ENCODE measurements at regions not wholly inside any gene's neighbourhood (a gene's known extent, or its start where the extent isn't known, plus 50 kb on each side); places are given as distances from the start of the nearest gene placed in this dataset.
A peak's percentile ranks its signal among the peaks of the same experiment; 100 is the strongest.

DNA sequence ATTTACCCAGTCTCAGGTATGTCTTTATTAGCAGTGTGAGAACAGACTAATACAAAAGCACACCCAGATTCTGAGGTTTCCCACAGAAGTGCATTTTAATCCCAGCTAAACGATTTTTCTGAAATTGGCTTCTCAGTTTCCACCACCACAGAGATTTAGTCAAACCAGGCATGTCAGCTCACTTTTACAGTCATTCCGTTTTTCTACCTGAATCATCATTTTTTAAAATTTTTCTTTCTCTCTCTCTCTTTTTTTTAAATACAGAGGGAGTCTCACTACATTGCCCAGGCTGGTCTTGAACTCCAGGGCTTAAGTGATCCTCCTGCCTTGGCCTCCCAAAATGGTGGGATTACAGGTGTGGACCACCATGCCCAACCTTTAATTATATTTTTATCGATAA is 389.1 kb downstream of the HAPSTR1 start:
- no peaks in the 10 kb centered on the region for H3K36me3 ChIP-seq
- intact Hi-C loops (cut with DNase I) = no loop called here
- H3K4me3 ChIP-seq (replicated peaks in 1 of 3) = no peak overlapping the region
- no peaks in the 10 kb centered on the region for H3K9me3 ChIP-seq
- no peaks in the 10 kb centered on the region for H3K27me3 ChIP-seq
- no peak for DNase-seq
- no peak overlapping the region for H3K27ac ChIP-seq
- WGBS, 2 donors = 84 to 92% methylated on average over 3 of the region's 3 CpGs
- TF ChIP-seq, protein P1, sequence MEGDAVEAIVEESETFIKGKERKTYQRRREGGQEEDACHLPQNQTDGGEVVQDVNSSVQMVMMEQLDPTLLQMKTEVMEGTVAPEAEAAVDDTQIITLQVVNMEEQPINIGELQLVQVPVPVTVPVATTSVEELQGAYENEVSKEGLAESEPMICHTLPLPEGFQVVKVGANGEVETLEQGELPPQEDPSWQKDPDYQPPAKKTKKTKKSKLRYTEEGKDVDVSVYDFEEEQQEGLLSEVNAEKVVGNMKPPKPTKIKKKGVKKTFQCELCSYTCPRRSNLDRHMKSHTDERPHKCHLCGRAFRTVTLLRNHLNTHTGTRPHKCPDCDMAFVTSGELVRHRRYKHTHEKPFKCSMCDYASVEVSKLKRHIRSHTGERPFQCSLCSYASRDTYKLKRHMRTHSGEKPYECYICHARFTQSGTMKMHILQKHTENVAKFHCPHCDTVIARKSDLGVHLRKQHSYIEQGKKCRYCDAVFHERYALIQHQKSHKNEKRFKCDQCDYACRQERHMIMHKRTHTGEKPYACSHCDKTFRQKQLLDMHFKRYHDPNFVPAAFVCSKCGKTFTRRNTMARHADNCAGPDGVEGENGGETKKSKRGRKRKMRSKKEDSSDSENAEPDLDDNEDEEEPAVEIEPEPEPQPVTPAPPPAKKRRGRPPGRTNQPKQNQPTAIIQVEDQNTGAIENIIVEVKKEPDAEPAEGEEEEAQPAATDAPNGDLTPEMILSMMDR (IDR thresholded peaks at IDR 0.05) = no peak
- no peak for TF ChIP-seq POLR2A (IDR thresholded peaks at IDR 0.05)
- peaks cover 6 to 8% of the 10 kb centered on the region in 2 donors for H3K4me1 ChIP-seq

DNA sequence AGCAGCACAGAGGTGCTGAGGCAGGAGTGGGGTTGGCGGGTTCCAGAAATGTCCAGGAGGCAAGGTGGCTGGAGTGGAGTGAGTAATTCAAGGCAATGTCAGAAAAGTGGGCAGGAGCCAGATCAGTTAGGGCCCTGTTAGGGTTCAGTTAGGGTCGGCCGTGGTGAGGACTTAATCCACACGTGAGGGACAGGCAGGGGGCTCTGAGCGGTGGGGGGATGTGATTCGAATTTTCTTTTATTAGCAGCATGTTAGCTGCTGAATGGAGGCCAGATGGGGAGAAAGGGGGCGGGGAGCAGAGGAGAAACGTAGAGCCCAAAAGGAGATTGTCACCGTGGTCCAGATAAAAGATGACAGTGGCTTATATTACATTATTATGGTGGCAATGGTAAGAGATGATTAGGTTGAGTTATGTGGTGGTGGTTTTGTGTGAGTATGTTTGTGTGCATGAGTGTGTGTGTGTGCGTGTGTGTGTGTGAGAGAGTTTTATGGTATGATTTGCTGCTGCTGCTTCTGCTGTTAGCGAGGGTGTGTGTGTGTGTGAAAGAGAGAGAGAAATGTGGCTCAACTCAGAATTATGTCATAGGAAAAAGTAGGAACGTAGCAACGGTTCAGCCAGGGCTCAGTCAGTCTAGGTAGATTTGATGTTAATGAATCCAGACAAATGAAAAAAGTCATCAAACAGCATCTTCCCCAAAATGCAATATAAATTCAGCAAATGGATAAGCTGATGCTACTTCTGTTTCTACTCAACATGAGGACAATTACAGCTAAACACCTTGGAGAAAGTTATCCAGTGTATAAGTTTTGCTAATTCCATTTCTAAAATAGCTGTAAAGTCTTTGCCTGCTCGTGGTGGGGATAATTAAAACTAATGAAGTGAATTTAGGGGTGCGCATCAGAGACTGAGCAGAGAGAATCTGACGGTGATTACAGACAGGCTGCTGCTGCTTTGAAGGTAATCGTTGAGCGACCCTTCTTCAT is 390.6 kb downstream of the HAPSTR1 start:
- intact Hi-C loops (cut with DNase I) = no loop called here
- no peaks in the 10 kb centered on the region for H3K9me3 ChIP-seq
- TF ChIP-seq, protein P1 (IDR thresholded peaks at IDR 0.05) = no peak
- no peak for TF ChIP-seq POLR2A (IDR thresholded peaks at IDR 0.05)
- H3K27me3 ChIP-seq = no peaks in the 10 kb centered on the region
- H3K4me1 ChIP-seq = peaks cover 6 to 8% of the 10 kb centered on the region in 2 donors
- DNase-seq = no peak
- no peak overlapping the region for H3K4me3 ChIP-seq (replicated peaks in 1 of 3)
- H3K36me3 ChIP-seq = no peaks in the 10 kb centered on the region
- 79 to 81% methylated on average over 18 of the region's 18 CpGs for WGBS, 2 donors
- no peak overlapping the region for H3K27ac ChIP-seq

DNA sequence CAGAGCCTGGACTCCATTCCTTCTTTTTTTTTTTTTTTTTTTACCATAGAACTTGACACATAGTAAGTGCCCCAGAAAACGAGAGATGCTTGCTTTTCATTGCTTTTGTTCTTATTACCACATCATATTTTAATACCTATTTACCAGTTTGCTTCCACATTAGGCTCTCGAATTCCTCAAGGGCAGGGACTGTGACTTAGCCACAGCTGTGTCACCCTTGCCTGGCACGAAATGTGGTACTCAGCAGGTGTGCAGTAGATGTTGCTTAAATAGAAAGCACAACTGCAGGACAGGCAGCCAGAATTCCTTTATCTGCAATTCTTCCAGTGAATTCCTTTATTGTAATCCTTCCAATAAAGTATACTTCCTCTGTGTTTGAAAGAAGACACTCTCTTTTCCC is 393.0 kb downstream of the HAPSTR1 start:
- TF ChIP-seq, protein P1 (IDR thresholded peaks at IDR 0.05) = no peak
- TF ChIP-seq POLR2A (IDR thresholded peaks at IDR 0.05) = no peak
- intact Hi-C loops (cut with DNase I) = no loop called here
- peak; percentile 64 to 82 for DNase-seq
- Histone ChIP-seq H3K9me3 (no peaks in the 10 kb centered on the region), H3K4me1 (peaks cover 6 to 13% of the 10 kb centered on the region in 2 donors), H3K27me3 (no peaks in the 10 kb centered on the region), H3K4me3 (replicated peaks in 1 of 3) (no peak overlapping the region), H3K27ac (peak overlapping the region; percentile 40 to 85 (median 46)), H3K36me3 (no peaks in the 10 kb centered on the region)
- WGBS, 2 donors = 36 to 38% methylated on average over 3 of the region's 3 CpGs

DNA sequence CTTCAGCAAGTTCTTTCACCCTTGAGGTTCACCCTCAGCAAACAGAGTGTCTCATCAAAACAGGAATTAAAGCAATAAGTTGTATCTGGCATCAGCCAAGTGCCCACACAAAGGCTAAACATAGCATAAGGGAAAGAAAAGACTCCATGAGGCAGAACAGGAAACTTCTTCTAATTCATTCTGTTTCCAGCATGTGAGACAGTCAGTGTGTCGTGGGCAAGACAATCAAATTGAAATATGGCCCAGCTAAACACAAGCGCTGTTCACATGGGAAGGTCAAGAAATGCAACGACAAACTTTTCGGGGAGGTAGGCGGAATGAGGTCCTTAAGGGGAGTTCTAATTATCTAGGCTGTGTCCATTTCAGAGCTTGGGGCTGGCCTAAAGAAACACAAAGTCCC is 393.4 kb downstream of the HAPSTR1 start:
- no peak for TF ChIP-seq POLR2A (IDR thresholded peaks at IDR 0.05)
- TF ChIP-seq, protein P1 (IDR thresholded peaks at IDR 0.05) = no peak
- intact Hi-C loops (cut with DNase I) = no loop called here
- H3K27ac ChIP-seq = peak overlapping the region; percentile 40 to 85 (median 46)
- H3K4me3 ChIP-seq (replicated peaks in 1 of 3) = no peak overlapping the region
- WGBS, 2 donors = 59 to 85% methylated on average over 5 of the region's 5 CpGs
- H3K4me1 ChIP-seq = peaks cover 6 to 16% of the 10 kb centered on the region in 2 donors
- H3K9me3 ChIP-seq = no peaks in the 10 kb centered on the region
- H3K36me3 ChIP-seq = no peaks in the 10 kb centered on the region
- H3K27me3 ChIP-seq = no peaks in the 10 kb centered on the region
- no peak for DNase-seq

DNA sequence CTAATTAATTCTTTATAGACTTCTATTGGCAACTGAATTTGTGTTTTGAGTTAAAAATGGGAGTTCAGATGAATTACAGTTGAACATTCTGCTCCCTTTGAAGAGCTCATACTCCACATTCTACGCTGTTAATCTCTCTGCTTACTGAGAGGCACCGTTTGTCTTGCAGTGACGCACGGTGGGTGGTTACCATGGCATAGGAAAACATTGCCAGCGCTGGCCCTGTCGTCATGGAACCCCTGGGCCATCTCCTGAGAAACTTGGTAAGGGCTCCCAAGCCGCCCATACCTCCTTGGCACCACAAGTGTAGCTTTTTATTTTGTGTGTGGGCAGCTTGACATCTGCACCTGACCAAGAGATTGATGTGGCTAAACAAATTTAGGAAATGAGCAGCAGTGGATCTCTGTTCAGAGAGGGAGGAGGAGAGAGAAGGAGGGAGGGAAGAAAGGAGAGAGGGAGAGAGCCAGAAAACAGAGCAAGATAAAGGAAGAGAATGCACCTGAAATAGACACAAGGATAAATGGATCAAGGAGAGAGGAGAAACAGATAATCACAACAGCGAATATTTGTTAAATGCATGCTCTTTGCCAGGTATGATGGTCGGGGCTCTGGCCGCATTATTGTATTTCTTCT is 398.5 kb downstream of the HAPSTR1 start:
- no peaks in the 10 kb centered on the region for H3K9me3 ChIP-seq
- H3K4me1 ChIP-seq = peaks cover 5 to 20% of the 10 kb centered on the region in 2 donors
- DNase-seq = peak; percentile 79 to 84
- 29 to 35% methylated on average over 10 of the region's 10 CpGs for WGBS, 2 donors
- H3K4me3 ChIP-seq (replicated peaks in 1 of 3) = no peak overlapping the region
- H3K27me3 ChIP-seq = no peaks in the 10 kb centered on the region
- peak overlapping the region; percentile 69 to 92 (median 78) for H3K27ac ChIP-seq
- TF ChIP-seq, protein P1 (IDR thresholded peaks at IDR 0.05) = no peak
- TF ChIP-seq POLR2A (IDR thresholded peaks at IDR 0.05) = peak in 1 of 2 donors; percentile 57
- no peaks in the 10 kb centered on the region for H3K36me3 ChIP-seq
- intact Hi-C loops (cut with DNase I) = no loop called here

Data from thyroid gland (tissue), 4 donors.